Lung (tissue), 11 donors: ENCODE measurements at regions not wholly inside any gene's neighbourhood (a gene's known extent, or its start where the extent isn't known, plus 50 kb on each side); places are given as distances from the start of the nearest gene placed in this dataset.

Experiments
- ATAC-seq: fragments of 200-7000 bp; cut with Tn5 transposase; one replicate; pipeline ENCODE4 v1.9.1; 2020; ENCODE audit warnings: moderate number of reproducible peaks; ENCODE audit not compliant: insufficient read depth, low FRiP score
- DNase-seq, 3 donors: peaks; one replicate each; pipeline ENCODE4 v3.0.0-alpha.2; 2013 to 2017
- H3K27ac ChIP-seq, 2 donors: one replicate each; pipeline ENCODE4 v1.5.1; 2013; ENCODE audit warnings: mild to moderate bottlenecking in 2 of 2, moderate library complexity in 2 of 2, control low read depth in 1 of 2, inconsistent platforms in 1 of 2, low read depth in 1 of 2, low read length in 1 of 2
- H3K27me3 ChIP-seq, 3 donors: one replicate each; pipeline ENCODE4 v1.5.1; 2013; ENCODE audit warnings: low read length in 2 of 3; ENCODE audit not compliant: control insufficient read depth in 3 of 3, insufficient read depth in 3 of 3
- H3K36me3 ChIP-seq, 4 donors: one replicate each; pipeline ENCODE4 v1.5.1; 2013; ENCODE audit warnings: low read length in 4 of 4, mild to moderate bottlenecking in 1 of 4, moderate library complexity in 1 of 4; ENCODE audit not compliant: control insufficient read depth in 4 of 4, insufficient read depth in 4 of 4
- H3K4me1 ChIP-seq, 5 donors: one replicate each; pipeline ENCODE4 v1.5.1; 2013; ENCODE audit warnings: low read length in 5 of 5, mild to moderate bottlenecking in 2 of 5, moderate library complexity in 1 of 5; ENCODE audit not compliant: control insufficient read depth in 5 of 5, insufficient read depth in 5 of 5
- H3K4me3 ChIP-seq: one replicate; pipeline ENCODE4 v1.5.1; 2013; ENCODE audit warnings: mild to moderate bottlenecking, control low read depth, moderate library complexity
- H3K9ac ChIP-seq, 2 donors: one replicate each; pipeline ENCODE4 v1.5.1; 2013; ENCODE audit warnings: low read length in 2 of 2, control low read depth in 1 of 2; ENCODE audit not compliant: insufficient read depth in 1 of 2
- H3K9me3 ChIP-seq, 4 donors: one replicate each; pipeline ENCODE4 v1.5.1; 2013; ENCODE audit warnings: low read length in 3 of 4, mild to moderate bottlenecking in 1 of 4, moderate library complexity in 1 of 4; ENCODE audit not compliant: control insufficient read depth in 4 of 4, insufficient read depth in 3 of 4
- WGBS, 2 donors: extraction: QIAGEN DNeasy Blood & Tissue Kit; methylation state at CpG; one replicate each; pipeline ENCODE4 v1.1.7; 2013; 5-methylcytosine and 5-hydroxymethylcytosine counted together
- TF ChIP-seq, protein P1 (sequence below): IDR thresholded peaks from 2 replicates; pipeline ENCODE4 v1.5.1; 2012; ENCODE audit warnings: mild to moderate bottlenecking; ENCODE audit errors: control extremely low read depth, extremely low read depth
- donor health status: control.
- donor health status: control.
- donor health status: Bipolar disorder and iron deficiency.
- donor health status: healthy.
- donor health status: DM: yes; HTN: yes; CAD: no.

DNA sequence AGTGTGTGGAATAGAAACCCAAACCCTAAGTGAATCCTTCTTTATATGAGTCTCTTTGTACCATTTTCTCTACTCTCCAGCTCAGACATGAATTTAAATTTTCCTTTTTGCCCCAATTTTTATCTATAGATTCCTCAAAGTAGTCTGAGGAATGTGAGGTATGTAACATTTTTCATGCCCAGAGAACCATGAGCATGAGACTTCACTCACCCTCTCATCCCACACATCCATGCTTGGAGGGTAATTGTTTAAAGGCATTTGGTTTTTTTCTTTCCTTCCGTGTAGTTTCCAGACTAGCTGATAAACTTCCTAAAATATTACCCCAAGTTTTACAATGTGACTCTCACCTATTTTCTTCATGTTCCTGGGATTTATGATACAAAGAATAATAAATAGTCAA, 2056.8 kb upstream of the CELF4 start:
- DNase-seq, result no peak
- Histone ChIP-seq H3K36me3 (no peaks in the 10 kb centered on the region), H3K27ac (no peak overlapping the region), H3K27me3 (no peaks in the 10 kb centered on the region), H3K4me1 (peaks cover 0 to 3% (median 0%) of the 10 kb centered on the region in 5 donors), H3K4me3 (no peak overlapping the region), H3K9me3 (peaks cover 0 to 2% (median 0%) of the 10 kb centered on the region in 4 donors), H3K9ac (no peak overlapping the region)
- ATAC-seq, result no peak
- TF ChIP-seq, protein P1, sequence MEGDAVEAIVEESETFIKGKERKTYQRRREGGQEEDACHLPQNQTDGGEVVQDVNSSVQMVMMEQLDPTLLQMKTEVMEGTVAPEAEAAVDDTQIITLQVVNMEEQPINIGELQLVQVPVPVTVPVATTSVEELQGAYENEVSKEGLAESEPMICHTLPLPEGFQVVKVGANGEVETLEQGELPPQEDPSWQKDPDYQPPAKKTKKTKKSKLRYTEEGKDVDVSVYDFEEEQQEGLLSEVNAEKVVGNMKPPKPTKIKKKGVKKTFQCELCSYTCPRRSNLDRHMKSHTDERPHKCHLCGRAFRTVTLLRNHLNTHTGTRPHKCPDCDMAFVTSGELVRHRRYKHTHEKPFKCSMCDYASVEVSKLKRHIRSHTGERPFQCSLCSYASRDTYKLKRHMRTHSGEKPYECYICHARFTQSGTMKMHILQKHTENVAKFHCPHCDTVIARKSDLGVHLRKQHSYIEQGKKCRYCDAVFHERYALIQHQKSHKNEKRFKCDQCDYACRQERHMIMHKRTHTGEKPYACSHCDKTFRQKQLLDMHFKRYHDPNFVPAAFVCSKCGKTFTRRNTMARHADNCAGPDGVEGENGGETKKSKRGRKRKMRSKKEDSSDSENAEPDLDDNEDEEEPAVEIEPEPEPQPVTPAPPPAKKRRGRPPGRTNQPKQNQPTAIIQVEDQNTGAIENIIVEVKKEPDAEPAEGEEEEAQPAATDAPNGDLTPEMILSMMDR, result no peak
- WGBS, 2 donors, result 80 to 82% methylated on average over 1 of the region's 1 CpG

DNA sequence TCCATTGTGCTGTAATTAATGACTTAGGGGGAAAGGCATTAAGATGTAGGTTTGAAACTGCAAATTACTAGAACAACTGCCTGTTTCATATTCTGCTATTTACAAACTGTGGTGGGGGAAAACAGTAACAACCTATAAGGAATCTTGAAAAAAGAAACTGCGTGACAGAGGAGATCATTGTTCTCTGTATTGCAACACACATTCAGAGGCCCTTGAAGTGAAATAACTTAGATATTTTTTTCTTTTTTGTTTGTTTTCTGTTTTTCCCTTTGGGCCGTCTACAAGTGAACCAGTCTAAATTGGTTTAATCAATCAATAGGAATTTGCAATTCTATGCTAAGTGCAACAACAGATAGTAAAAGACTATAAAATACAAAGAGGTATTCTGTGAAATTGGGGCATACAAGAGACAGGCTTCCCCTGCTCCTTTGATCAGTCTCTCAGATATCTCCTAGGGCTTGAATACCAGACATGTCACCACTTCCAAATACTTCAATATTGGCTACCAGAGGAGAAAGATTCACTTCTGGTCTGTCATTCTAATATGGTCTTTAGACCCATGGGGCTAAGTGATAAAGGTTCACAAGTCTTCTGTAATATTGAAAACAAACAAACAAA, 2055.1 kb upstream of the CELF4 start:
- Histone ChIP-seq H3K9ac (no peak overlapping the region), H3K9me3 (peaks cover 0 to 2% (median 0%) of the 10 kb centered on the region in 4 donors), H3K27ac (no peak overlapping the region), H3K4me3 (no peak overlapping the region), H3K27me3 (no peaks in the 10 kb centered on the region), H3K4me1 (peaks cover 0 to 3% (median 0%) of the 10 kb centered on the region in 5 donors), H3K36me3 (no peaks in the 10 kb centered on the region)
- TF ChIP-seq, protein P1, result no peak
- WGBS, 2 donors, result 78 to 84% methylated on average over 2 of the region's 2 CpGs
- ATAC-seq, result no peak
- peak in 1 of 3 donors; percentile 25 for DNase-seq

DNA sequence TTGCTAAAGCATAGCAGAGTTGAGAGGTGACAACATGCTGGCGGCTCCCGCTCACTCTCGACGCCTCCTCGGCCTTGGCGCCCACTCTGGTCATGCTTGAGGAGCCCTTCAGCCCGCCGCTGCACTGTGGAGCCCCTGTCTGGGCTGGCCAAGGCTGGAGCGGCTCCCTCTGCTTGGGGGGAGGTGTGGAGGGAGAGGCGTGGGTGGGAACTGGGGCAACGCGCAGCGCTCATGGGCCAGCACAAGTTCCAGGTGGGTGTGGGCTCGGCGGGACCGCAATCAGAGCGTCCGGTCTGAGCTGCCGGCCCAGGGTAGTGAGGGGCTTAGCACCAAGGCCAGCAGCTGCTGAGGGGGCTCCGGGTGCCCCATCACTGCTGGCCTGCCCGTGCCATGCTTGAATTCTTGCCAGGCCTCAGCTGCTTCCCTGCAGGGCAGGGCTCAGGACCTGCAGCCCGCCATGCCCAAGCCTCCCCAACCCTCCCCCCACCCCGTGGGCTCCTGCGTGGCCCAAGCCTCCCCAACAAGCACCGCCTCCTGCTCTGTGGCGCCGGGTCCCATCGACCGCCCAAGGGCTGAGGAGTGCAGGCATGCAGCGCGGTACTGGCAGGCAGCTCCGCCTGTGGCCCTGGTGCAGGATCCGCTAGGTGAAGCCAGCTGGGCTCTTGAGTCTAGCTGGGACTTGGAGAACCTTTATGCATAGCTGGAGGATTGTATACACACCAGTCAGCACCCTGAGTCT, 2052.8 kb upstream of the CELF4 start:
- H3K27me3 ChIP-seq, result no peaks in the 10 kb centered on the region
- TF ChIP-seq, protein P1, result no peak
- no peak overlapping the region for H3K9ac ChIP-seq
- no peak for DNase-seq
- H3K4me3 ChIP-seq, result no peak overlapping the region
- no peaks in the 10 kb centered on the region for H3K36me3 ChIP-seq
- no peaks in the 10 kb centered on the region for H3K4me1 ChIP-seq
- no peak for ATAC-seq
- H3K27ac ChIP-seq, result no peak overlapping the region
- peaks cover 0 to 2% (median 0%) of the 10 kb centered on the region in 4 donors for H3K9me3 ChIP-seq
- 97 to 98% methylated on average over 28 to 33 of the region's 33 CpGs for WGBS, 2 donors
